ENCODE measurements at regions not wholly inside any gene's neighbourhood (a gene's known extent, or its start where the extent isn't known, plus 50 kb on each side); places are given as distances from the start of the nearest gene placed in this dataset.

GRCh38 chr14:82180139-82180538 is 646.5 kb upstream of the SEL1L start:
- no peak for TF ChIP-seq CHD2 (IDR thresholded peaks at IDR 0.05; ENCODE audit: low read length, partially characterized antibody)
- TF ChIP-seq POLR2A (IDR thresholded peaks at IDR 0.05; ENCODE audit: low read length): no peak
- no peak for TF ChIP-seq CTCF (IDR thresholded peaks at IDR 0.05)
- no peak for TF ChIP-seq USF2 (IDR thresholded peaks at IDR 0.05)
- no peak for TF ChIP-seq MAZ (IDR thresholded peaks at IDR 0.05; ENCODE audit: borderline replicate concordance, low read depth, low read length)
- no peak for TF ChIP-seq JUNB (IDR thresholded peaks at IDR 0.05)
